GM12874 (cell line): ENCODE measurements at regions not wholly inside any gene's neighbourhood (a gene's known extent, or its start where the extent isn't known, plus 50 kb on each side); places are given as distances from the start of the nearest gene placed in this dataset.

Source experiments
- CTCF ChIP-seq: IDR thresholded peaks from 2 replicates; pipeline ENCODE4 v1.5.1; 2011; ENCODE audit warnings: low read depth, mild to moderate bottlenecking, control low read depth, low read length, moderate library complexity; ENCODE audit not compliant: insufficient read depth

DNA sequence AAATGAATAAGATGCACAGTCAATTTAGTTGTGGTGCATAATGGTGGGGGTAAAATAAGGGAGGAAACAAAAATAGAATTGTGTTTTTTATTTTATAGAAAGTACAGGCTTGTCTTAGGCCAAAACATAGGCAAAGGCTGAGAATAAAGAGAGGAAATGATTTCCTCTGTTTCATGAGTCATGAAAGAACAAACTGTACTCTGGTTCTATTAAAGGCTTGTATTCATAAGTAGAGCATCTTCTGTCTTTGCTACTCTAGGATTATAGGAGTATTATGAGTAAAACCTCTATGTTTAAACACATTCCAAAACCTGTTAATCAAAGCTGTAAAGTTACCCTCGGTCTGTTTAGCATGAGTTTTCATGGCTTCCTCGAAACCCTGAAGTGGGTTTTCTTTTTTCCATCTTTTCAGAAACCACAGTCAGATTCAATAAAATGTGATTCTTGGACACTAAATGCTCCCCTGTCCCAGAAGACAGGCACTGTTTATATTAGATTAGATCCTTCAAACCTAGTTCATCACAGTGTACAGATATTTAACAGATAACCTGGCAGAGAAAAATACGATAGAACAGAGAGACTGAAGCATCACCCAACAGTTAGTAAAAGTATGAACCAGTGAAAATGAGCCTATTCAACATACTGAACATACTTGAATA, 473.9 kb upstream of the CYLC2 start:
- TF ChIP-seq CTCF = no peak

GRCh38 chr9:102519423-102519822, 475.7 kb upstream of the CYLC2 start:
- no peak for TF ChIP-seq CTCF

GRCh38 chr9:102518324-102518723, 476.8 kb upstream of the CYLC2 start:
- no peak for TF ChIP-seq CTCF

DNA sequence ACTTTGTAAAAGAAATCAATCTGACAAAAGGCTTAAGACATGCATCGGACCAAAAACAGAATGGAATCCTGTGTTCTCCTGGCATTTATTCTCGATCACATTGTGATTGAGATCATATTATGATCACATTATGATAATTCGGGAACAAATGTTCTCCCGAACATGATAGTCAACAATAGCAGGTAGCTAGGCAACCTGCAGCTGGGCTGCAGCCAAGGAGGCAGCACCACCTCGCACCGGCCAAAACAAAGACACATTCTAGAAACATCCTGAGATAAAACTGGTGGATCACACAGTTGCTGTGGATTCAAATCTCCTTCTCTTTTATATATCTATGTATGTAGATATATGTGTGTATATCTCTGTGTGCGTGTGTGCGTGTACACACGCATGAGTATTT, 480.6 kb upstream of the CYLC2 start:
- TF ChIP-seq CTCF = no peak

GRCh38 chr9:102507044-102507687, 488.0 kb upstream of the CYLC2 start:
- no peak for TF ChIP-seq CTCF

- TF ChIP-seq CTCF = no peak
Measured at GRCh38 chr9:102506406-102506805, 488.7 kb upstream of the CYLC2 start.

DNA sequence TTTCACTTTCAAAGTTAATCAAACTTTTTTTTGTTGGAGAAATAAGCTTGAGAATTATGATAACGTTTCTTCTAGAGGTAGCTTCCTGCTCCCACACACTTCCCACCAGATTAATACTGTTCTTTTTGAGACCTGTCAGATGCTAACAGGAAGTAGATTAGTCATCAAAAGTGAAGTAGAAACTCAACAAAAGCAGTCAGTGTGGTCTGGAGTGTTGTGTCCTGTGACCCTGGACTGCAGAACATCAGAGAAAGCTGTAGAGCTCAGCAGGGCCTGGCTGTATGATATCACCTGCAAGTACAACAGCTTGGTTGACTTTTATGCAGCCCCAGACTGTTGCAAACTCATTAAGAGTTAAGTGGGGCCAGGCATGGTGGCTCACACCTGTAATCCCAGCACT, 495.7 kb upstream of the CYLC2 start:
- TF ChIP-seq CTCF = no peak
